GM12892 (cell line): ENCODE measurements at regions not wholly inside any gene's neighbourhood (a gene's known extent, or its start where the extent isn't known, plus 50 kb on each side); places are given as distances from the start of the nearest gene placed in this dataset.

ENCODE experiments used
- POLR2A ChIP-seq: IDR thresholded peaks from 2 replicates; pipeline ENCODE4 v1.6.1; 2011; ENCODE audit warnings: low read depth, low read length, control low read depth
- TAF1 ChIP-seq: IDR thresholded peaks from 2 replicates; pipeline ENCODE4 v1.6.1; 2011; ENCODE audit warnings: low read depth, mild to moderate bottlenecking, control low read depth, low read length, borderline replicate concordance

GRCh38 chr2:118634876-118635275 lies 212.6 kb downstream of the EN1 start:
- TF ChIP-seq TAF1 (no peak), POLR2A (no peak)
